HEK293 (cell line): ENCODE measurements at regions not wholly inside any gene's neighbourhood (a gene's known extent, or its start where the extent isn't known, plus 50 kb on each side); places are given as distances from the start of the nearest gene placed in this dataset.

Source experiments
- CTCF ChIA-PET: fragments of 350-600 bp; formaldehyde crosslinking; extraction: SDS; loops from one replicate; lab custom pipeline; 2021; ENCODE audit warnings: antibody characterized with exemption; lab: Yijun Ruan, JAX
- POLR2A ChIA-PET: fragments of 300-600 bp; formaldehyde crosslinking; extraction: SDS; loops from one replicate; lab custom pipeline; 2020; ENCODE audit warnings: antibody characterized with exemption, inconsistent platforms; lab: Yijun Ruan, JAX
- H3K27ac ChIP-seq: fragments of 200-500 bp; sonication (Bioruptor generic); 2 replicates; pipeline ENCODE4 v1.5.1; 2014; ENCODE audit warnings: low read depth, low read length, control low read depth, inconsistent platforms; ENCODE audit errors: extremely low read depth
- H3K36me3 ChIP-seq, 2 experiments: fragments of 200-500 bp in 1 of 2; sonication (Bioruptor generic) in 1 of 2; 1 replicate in 1 of 2; 2 replicates in 1 of 2; pipeline ENCODE4 v1.5.1; 2014 to 2017; ENCODE audit warnings: inconsistent platforms in 2 of 2, low read length in 2 of 2; ENCODE audit not compliant: control insufficient read depth in 2 of 2, insufficient read depth in 1 of 2
- H3K4me1 ChIP-seq: fragments of 200-500 bp; sonication (Bioruptor generic); 2 replicates; pipeline ENCODE4 v1.5.1; 2014; ENCODE audit warnings: mild to moderate bottlenecking, low read length, inconsistent platforms; ENCODE audit not compliant: control insufficient read depth, insufficient read depth
- H3K4me3 ChIP-seq: 2 replicates; pipeline ENCODE4 v1.5.1; 2011; ENCODE audit warnings: low read depth, mild to moderate bottlenecking, control low read depth, low read length, moderate library complexity
- H3K9me3 ChIP-seq: fragments of 200-500 bp; sonication (Bioruptor generic); 2 replicates; pipeline ENCODE4 v1.5.1; 2014; ENCODE audit warnings: low read depth, low read length, inconsistent platforms; ENCODE audit not compliant: control insufficient read depth, insufficient read depth
- PRDM10 ChIP-seq: fragments of 450-650 bp; formaldehyde crosslinking; IDR thresholded peaks from 2 replicates; pipeline ENCODE4 v1.5.1; 2016; ENCODE audit warnings: missing biosample characterization, missing genetic modification characterization
- PRDM4 ChIP-seq: fragments of 450-650 bp; formaldehyde crosslinking; IDR thresholded peaks from 2 replicates; pipeline ENCODE4 v1.5.1; 2017; ENCODE audit warnings: missing biosample characterization, missing genetic modification characterization
- SCRT2 ChIP-seq: fragments of 450-650 bp; formaldehyde crosslinking; IDR thresholded peaks from 2 replicates; pipeline ENCODE4 v1.5.1; 2016; ENCODE audit warnings: missing biosample characterization, missing genetic modification characterization
- SETDB1 ChIP-seq: IDR thresholded peaks from one replicate; pipeline ENCODE4 v1.6.1; 2017; ENCODE audit warnings: mild to moderate bottlenecking, low read length, moderate library complexity, mixed read lengths; ENCODE audit not compliant: insufficient read length
- ZNF10 ChIP-seq: fragments of 450-650 bp; formaldehyde crosslinking; IDR thresholded peaks from 2 replicates; pipeline ENCODE4 v1.5.1; 2017; ENCODE audit warnings: missing biosample characterization, missing genetic modification characterization
- ZNF132 ChIP-seq: fragments of 450-650 bp; formaldehyde crosslinking; IDR thresholded peaks from 2 replicates; pipeline ENCODE4 v1.5.1; 2017; ENCODE audit warnings: missing biosample characterization, missing genetic modification characterization, borderline replicate concordance
- ZNF19 ChIP-seq: fragments of 450-650 bp; formaldehyde crosslinking; IDR thresholded peaks from 2 replicates; pipeline ENCODE4; 2016; ENCODE audit warnings: missing biosample characterization, missing genetic modification characterization, low read depth
- ZNF354C ChIP-seq: fragments of 450-650 bp; formaldehyde crosslinking; IDR thresholded peaks from 2 replicates; pipeline ENCODE4 v1.5.1; 2016; ENCODE audit warnings: missing biosample characterization, missing genetic modification characterization, low read depth, borderline replicate concordance
- ZNF621 ChIP-seq: fragments of 450-650 bp; formaldehyde crosslinking; IDR thresholded peaks from 2 replicates; pipeline ENCODE4 v1.5.1; 2017; ENCODE audit warnings: missing biosample characterization, missing genetic modification characterization
- ZNF624 ChIP-seq: fragments of 450-650 bp; formaldehyde crosslinking; IDR thresholded peaks from 2 replicates; pipeline ENCODE4 v1.5.1; 2017; ENCODE audit warnings: missing biosample characterization, missing genetic modification characterization
- ZNF677 ChIP-seq: fragments of 450-650 bp; IDR thresholded peaks from 2 replicates; pipeline ENCODE4 v1.5.0; 2018; ENCODE audit warnings: missing biosample characterization, mild to moderate bottlenecking, missing genetic modification characterization, moderate library complexity
- TF ChIP-seq, protein P1 (sequence below): IDR thresholded peaks from 2 replicates; pipeline ENCODE4 v1.6.1; 2011; ENCODE audit warnings: mild to moderate bottlenecking, low read depth, low read length, borderline replicate concordance
- TF ChIP-seq, protein P2 (sequence below): fragments of 450-650 bp; formaldehyde crosslinking; IDR thresholded peaks from 2 replicates; pipeline ENCODE4 v1.5.1; 2016; ENCODE audit warnings: missing biosample characterization, missing genetic modification characterization

GRCh38 chr5:56658972-56659371 is 156.4 kb upstream of the MAP3K1 start (continued):
- TF ChIP-seq ZNF621 (tag by site-specific recombination) = no peak
- no peak for TF ChIP-seq ZNF354C (tag by site-specific recombination)
- TF ChIP-seq ZNF19 (tag by site-specific recombination) = no peak
- TF ChIP-seq ZNF677 (tag by site-specific recombination) = no peak
- no peak for TF ChIP-seq ZNF132
- TF ChIP-seq ZNF10 (tag by site-specific recombination) = no peak
- no peak for TF ChIP-seq SETDB1
- no peak for TF ChIP-seq PRDM4 (tag by site-specific recombination)
- TF ChIP-seq, protein P1, sequence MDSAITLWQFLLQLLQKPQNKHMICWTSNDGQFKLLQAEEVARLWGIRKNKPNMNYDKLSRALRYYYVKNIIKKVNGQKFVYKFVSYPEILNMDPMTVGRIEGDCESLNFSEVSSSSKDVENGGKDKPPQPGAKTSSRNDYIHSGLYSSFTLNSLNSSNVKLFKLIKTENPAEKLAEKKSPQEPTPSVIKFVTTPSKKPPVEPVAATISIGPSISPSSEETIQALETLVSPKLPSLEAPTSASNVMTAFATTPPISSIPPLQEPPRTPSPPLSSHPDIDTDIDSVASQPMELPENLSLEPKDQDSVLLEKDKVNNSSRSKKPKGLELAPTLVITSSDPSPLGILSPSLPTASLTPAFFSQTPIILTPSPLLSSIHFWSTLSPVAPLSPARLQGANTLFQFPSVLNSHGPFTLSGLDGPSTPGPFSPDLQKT = no peak
- TF ChIP-seq, all 188 proteins: peak for 0

DNA sequence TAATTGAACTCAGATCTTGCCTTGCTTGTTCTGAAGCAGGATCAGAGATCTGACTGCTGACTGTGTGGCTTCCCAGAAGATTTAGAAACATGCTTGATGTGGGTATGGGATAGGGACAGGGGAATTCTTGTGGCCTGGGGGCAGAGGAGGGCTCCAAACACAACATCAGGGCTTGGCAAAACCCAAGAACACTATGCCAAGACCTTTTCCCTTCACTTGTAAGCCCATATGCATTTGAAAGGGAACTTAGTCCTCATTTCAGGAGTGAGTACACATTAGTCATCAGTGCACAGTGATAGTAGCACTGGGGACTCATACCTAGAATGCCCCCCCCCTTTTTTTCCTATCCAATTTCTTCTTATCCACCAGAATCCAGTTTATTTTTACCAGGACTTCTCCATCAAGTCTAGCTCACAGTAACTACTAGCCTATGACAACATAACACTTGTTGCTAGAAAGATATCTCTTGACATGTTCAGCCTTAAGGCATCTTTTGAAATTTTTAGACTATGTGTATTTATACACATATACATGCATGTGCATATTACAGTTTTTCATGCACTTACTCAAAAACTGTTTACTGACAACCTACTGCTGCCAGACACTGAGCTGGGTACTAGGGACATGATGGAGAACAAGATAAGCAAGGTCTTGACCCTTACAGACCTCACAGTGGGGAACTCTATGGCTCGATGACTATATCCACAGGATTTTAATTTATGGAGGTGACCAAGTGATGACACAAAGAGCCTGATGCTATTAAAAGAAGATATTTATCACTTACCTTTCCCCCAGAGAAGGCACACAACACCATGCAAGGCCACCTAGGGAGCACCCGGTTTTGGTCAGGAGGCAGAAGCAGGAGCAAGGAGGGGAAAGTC is 158.3 kb upstream of the MAP3K1 start:
- CTCF ChIA-PET = no interaction called here
- H3K4me3 ChIP-seq = no peak overlapping the region
- no peaks in the 10 kb centered on the region for H3K9me3 ChIP-seq

GRCh38 chr5:56651893-56652292 is 163.5 kb upstream of the MAP3K1 start:
- ChIA-PET POLR2A (no interaction called here), CTCF (interaction anchor here (0.7 kb wide), 1 partner anchor 82 kb away, joined by 3 read pairs; no protein-coding TSS in a partner anchor)
- Histone ChIP-seq H3K4me1 (no peaks in the 10 kb centered on the region), H3K4me3 (no peak overlapping the region), H3K36me3 (no peaks in the 10 kb centered on the region), H3K27ac (no peak overlapping the region), H3K9me3 (no peaks in the 10 kb centered on the region)
- TF ChIP-seq PRDM10 (peak; percentile 90), ZNF624 (tag by site-specific recombination) (no peak)

More for the DNA sequence above, 158.3 kb upstream of the MAP3K1 start:
- peak; percentile 71 for TF ChIP-seq SCRT2 (tag by site-specific recombination)
- TF ChIP-seq, protein P2, sequence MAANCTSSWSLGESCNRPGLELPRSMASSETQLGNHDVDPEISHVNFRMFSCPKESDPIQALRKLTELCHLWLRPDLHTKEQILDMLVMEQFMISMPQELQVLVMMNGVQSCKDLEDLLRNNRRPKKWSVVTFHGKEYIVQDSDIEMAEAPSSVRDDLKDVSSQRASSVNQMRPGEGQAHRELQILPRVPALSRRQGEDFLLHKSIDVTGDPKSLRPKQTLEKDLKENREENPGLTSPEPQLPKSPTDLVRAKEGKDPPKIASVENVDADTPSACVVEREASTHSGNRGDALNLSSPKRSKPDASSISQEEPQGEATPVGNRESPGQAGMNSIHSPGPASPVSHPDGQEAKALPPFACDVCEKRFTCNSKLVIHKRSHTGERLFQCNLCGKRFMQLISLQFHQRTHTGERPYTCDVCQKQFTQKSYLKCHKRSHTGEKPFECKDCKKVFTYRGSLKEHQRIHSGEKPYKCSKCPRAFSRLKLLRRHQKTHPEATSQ (tag by site-specific recombination) = no peak
- POLR2A ChIA-PET = no interaction called here
- H3K27ac ChIP-seq = no peak overlapping the region
- H3K36me3 ChIP-seq = no peaks in the 10 kb centered on the region
- no peaks in the 10 kb centered on the region for H3K4me1 ChIP-seq
